ENCODE measurements at regions not wholly inside any gene's neighbourhood (a gene's known extent, or its start where the extent isn't known, plus 50 kb on each side); places are given as distances from the start of the nearest gene placed in this dataset.

DNA sequence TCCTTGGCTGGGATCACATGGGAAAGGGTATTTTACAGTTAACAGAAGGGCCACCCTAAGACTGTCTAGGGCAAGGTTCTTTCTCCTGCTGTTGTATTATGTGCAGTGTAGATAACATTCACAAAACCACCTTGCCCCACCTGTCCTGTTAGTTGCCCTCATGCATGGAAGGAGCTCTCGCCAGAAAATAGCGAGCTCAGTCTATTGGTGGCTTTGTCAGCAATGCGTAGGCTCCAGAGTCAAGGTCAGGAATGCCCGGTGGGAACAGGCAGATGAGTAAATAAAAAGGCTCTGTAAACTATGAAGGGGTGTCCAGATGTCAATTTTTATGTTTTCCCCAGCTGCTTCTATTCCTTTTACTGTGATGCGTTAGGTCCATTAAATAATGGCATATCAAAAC lies 107.1 kb upstream of the WDR11 start:
- Mint-ChIP-seq H3K27ac (ENCODE audit: unreplicated experiment) (no peak overlapping the region), H3K4me1 (ENCODE audit: low read depth, unreplicated experiment) (peaks cover 24% of the 10 kb centered on the region), H3K9me3 (ENCODE audit: unreplicated experiment) (peaks cover 6% of the 10 kb centered on the region), H3K27me3 (ENCODE audit: unreplicated experiment) (peaks cover 3% of the 10 kb centered on the region), H3K36me3 (ENCODE audit: unreplicated experiment) (peaks cover 5% of the 10 kb centered on the region), H3K4me3 (ENCODE audit: unreplicated experiment) (no peak overlapping the region)
- TF ChIP-seq, protein P1, sequence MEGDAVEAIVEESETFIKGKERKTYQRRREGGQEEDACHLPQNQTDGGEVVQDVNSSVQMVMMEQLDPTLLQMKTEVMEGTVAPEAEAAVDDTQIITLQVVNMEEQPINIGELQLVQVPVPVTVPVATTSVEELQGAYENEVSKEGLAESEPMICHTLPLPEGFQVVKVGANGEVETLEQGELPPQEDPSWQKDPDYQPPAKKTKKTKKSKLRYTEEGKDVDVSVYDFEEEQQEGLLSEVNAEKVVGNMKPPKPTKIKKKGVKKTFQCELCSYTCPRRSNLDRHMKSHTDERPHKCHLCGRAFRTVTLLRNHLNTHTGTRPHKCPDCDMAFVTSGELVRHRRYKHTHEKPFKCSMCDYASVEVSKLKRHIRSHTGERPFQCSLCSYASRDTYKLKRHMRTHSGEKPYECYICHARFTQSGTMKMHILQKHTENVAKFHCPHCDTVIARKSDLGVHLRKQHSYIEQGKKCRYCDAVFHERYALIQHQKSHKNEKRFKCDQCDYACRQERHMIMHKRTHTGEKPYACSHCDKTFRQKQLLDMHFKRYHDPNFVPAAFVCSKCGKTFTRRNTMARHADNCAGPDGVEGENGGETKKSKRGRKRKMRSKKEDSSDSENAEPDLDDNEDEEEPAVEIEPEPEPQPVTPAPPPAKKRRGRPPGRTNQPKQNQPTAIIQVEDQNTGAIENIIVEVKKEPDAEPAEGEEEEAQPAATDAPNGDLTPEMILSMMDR (IDR thresholded peaks at IDR 0.05; ENCODE audit: partially characterized antibody, unreplicated experiment), result no peak
- DNase-seq, result no peak

DNA sequence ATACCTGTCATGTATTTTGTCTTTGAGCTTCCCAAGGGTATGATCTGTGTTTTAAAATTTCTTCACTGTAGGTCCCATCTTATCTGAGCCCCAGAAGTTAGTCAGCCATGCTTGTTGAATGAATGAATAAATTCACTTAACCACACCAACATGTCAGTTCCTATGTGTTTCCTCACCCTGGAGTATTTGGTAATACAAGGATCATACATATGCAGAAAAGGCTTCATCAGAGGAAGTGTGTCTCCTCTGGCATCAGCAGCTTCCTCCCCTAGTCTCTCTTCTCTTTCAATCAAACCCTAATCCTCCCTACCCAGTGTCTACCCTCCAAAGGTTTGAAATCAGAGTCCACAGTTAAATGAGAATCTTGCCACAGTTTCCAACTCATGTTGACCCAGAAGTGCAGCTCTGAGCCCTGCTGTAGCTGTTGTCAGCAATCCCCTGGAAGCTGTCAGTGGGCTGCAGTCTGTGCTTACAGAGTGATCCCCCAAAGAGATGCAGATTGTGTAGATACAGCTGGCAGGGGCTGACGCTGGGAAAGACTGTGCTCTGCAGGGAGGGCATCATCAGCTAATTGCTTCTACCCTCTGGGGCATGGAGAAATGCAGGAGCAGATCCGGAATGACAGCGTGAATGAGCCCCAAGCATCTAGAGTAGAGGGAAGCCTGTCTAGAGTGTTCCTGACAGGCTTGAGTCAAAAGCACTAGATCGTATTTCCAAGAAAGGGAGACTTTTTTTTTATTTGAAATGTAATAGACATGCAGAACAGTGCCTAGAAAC lies 105.0 kb upstream of the WDR11 start:
- Mint-ChIP-seq H3K4me3 (ENCODE audit: unreplicated experiment) (peak overlapping the region; percentile 35), H3K36me3 (ENCODE audit: unreplicated experiment) (peaks cover 5% of the 10 kb centered on the region), H3K27me3 (ENCODE audit: unreplicated experiment) (peaks cover 8% of the 10 kb centered on the region), H3K4me1 (ENCODE audit: low read depth, unreplicated experiment) (peaks cover 28% of the 10 kb centered on the region), H3K9me3 (ENCODE audit: unreplicated experiment) (peaks cover 8% of the 10 kb centered on the region), H3K27ac (ENCODE audit: unreplicated experiment) (peak overlapping the region; percentile 82)
- TF ChIP-seq, protein P1 (IDR thresholded peaks at IDR 0.05; ENCODE audit: partially characterized antibody, unreplicated experiment), result no peak
- peak; percentile 56 for DNase-seq

DNA sequence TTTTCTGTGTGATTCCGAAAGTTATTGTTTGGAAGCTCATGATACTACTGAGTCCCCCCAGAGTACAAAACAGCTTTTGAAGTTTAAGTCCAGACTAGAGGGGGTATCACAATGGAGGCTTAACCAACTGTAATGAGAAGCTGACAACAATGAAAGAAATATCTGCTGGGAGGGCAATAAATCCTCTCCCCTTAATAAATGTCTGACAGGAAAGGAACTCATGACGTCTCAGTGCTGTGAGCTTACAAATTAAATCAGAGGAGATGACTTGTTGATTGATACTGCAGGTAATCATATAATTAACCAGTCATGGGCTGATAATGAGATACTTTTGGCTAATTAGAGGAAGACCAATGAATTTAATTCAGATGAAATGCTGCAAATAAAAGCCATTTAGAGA lies 102.6 kb upstream of the WDR11 start:
- peaks cover 8% of the 10 kb centered on the region for H3K9me3 Mint-ChIP-seq (ENCODE audit: unreplicated experiment)
- H3K4me3 Mint-ChIP-seq (ENCODE audit: unreplicated experiment), result no peak overlapping the region
- peaks cover 28% of the 10 kb centered on the region for H3K4me1 Mint-ChIP-seq (ENCODE audit: low read depth, unreplicated experiment)
- TF ChIP-seq, protein P1 (IDR thresholded peaks at IDR 0.05; ENCODE audit: partially characterized antibody, unreplicated experiment), result no peak
- DNase-seq, result no peak
- peaks cover 8% of the 10 kb centered on the region for H3K27me3 Mint-ChIP-seq (ENCODE audit: unreplicated experiment)
- H3K27ac Mint-ChIP-seq (ENCODE audit: unreplicated experiment), result no peak overlapping the region
- H3K36me3 Mint-ChIP-seq (ENCODE audit: unreplicated experiment), result no peaks in the 10 kb centered on the region

DNA sequence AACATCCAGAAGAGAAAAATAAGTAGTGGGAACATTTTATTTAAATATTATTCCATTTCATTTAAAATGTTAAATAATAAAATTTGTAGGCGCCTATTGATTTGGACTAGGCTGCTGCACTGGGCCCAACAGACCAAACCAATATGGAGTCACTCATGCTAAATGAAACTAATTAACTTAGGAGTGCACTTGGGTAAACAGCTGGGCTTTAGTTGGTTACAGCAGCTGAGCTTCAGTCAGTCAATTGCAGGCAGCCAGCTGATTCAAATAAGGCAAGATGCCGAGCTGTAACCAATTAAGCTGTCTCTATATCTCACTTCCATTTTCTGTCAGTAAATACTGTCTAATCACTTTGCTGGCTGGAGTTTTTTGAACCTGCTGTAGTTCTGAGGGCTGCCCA lies 102.1 kb upstream of the WDR11 start:
- TF ChIP-seq, protein P1 (IDR thresholded peaks at IDR 0.05; ENCODE audit: partially characterized antibody, unreplicated experiment), result no peak
- H3K4me1 Mint-ChIP-seq (ENCODE audit: low read depth, unreplicated experiment), result peaks cover 28% of the 10 kb centered on the region
- H3K36me3 Mint-ChIP-seq (ENCODE audit: unreplicated experiment), result no peaks in the 10 kb centered on the region
- no peak for DNase-seq
- peaks cover 8% of the 10 kb centered on the region for H3K27me3 Mint-ChIP-seq (ENCODE audit: unreplicated experiment)
- H3K4me3 Mint-ChIP-seq (ENCODE audit: unreplicated experiment), result no peak overlapping the region
- H3K27ac Mint-ChIP-seq (ENCODE audit: unreplicated experiment), result no peak overlapping the region
- peaks cover 8% of the 10 kb centered on the region for H3K9me3 Mint-ChIP-seq (ENCODE audit: unreplicated experiment)

DNA sequence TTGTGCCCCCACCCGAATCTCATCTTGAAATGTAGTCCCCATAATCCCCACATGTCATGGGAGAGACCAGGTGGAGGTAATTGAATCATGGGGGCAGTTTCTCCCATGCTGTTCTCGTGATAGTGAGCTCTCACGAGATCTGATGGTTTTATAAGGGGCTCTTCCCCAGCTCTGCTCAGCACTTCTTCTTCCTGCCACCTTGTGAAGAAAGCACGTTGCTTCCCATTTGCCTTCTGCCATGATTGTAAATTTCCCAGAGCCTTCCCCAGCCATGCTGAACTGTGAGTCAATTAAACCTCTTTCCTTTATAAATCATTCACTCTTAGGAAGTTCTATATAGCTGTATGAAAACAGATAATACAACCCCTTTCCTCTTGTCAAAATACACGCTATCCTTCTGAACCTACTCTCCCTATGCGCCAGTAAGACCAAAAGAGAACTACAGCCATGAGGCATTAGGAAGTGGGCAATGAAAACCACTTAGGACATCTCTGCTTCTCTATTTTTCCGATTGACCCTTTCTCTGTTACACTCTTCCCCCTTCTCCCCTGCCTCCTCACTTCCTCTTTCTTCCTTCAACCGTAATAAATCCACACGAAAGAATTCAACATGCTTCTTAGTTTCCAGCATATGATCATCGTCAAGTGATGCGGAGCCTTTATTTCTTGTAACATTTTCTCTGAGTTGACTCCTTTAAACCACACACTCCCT lies 101.2 kb upstream of the WDR11 start:
- Mint-ChIP-seq H3K27me3 (ENCODE audit: unreplicated experiment) (peaks cover 8% of the 10 kb centered on the region), H3K36me3 (ENCODE audit: unreplicated experiment) (no peaks in the 10 kb centered on the region), H3K4me1 (ENCODE audit: low read depth, unreplicated experiment) (peaks cover 28% of the 10 kb centered on the region), H3K9me3 (ENCODE audit: unreplicated experiment) (peaks cover 8% of the 10 kb centered on the region), H3K27ac (ENCODE audit: unreplicated experiment) (peak overlapping the region; percentile 25), H3K4me3 (ENCODE audit: unreplicated experiment) (no peak overlapping the region)
- TF ChIP-seq, protein P1 (IDR thresholded peaks at IDR 0.05; ENCODE audit: partially characterized antibody, unreplicated experiment), result no peak
- DNase-seq, result no peak
